ENCODE measurements at regions not wholly inside any gene's neighbourhood (a gene's known extent, or its start where the extent isn't known, plus 50 kb on each side); places are given as distances from the start of the nearest gene placed in this dataset.

GRCh38 chr4:111064342-111064993 lies 441.6 kb upstream of the PITX2 start:
- no peak for DNase-seq
- Histone ChIP-seq H3K27me3 (ENCODE audit: insufficient read depth, low read depth, severe bottlenecking) (peaks cover 28% of the 10 kb centered on the region), H3K4me3 (ENCODE audit: low read depth, low read length) (no peak overlapping the region), H3K27ac (no peak overlapping the region), H3K36me3 (no peaks in the 10 kb centered on the region), H3K9me3 (ENCODE audit: severe bottlenecking) (no peaks in the 10 kb centered on the region)
- no peak for TF ChIP-seq CTCF (IDR thresholded peaks at IDR 0.05; ENCODE audit: low read depth, low read length)

- Histone ChIP-seq H3K27me3 (ENCODE audit: insufficient read depth, low read depth, severe bottlenecking) (peaks cover 31% of the 10 kb centered on the region), H3K27ac (no peak overlapping the region), H3K4me3 (ENCODE audit: low read depth, low read length) (no peak overlapping the region), H3K9me3 (ENCODE audit: severe bottlenecking) (no peaks in the 10 kb centered on the region), H3K36me3 (no peaks in the 10 kb centered on the region)
- DNase-seq: no peak
- no peak for TF ChIP-seq CTCF (IDR thresholded peaks at IDR 0.05; ENCODE audit: low read depth, low read length)
These were observed 443.1 kb upstream of the PITX2 start for GRCh38 chr4:111066001-111066400.

- Histone ChIP-seq H3K4me3 (ENCODE audit: low read depth, low read length) (no peak overlapping the region), H3K9me3 (ENCODE audit: severe bottlenecking) (no peaks in the 10 kb centered on the region), H3K27me3 (ENCODE audit: insufficient read depth, low read depth, severe bottlenecking) (peaks cover 30% of the 10 kb centered on the region), H3K27ac (no peak overlapping the region), H3K36me3 (no peaks in the 10 kb centered on the region)
- no peak for TF ChIP-seq CTCF (IDR thresholded peaks at IDR 0.05; ENCODE audit: low read depth, low read length)
- no peak for DNase-seq
These were observed 443.6 kb upstream of the PITX2 start for GRCh38 chr4:111066447-111066846.

GRCh38 chr4:111066887-111067286 lies 444.0 kb upstream of the PITX2 start:
- TF ChIP-seq CTCF (IDR thresholded peaks at IDR 0.05; ENCODE audit: low read depth, low read length): no peak
- no peak overlapping the region for H3K4me3 ChIP-seq (ENCODE audit: low read depth, low read length)
- H3K27ac ChIP-seq: no peak overlapping the region
- H3K27me3 ChIP-seq (ENCODE audit: insufficient read depth, low read depth, severe bottlenecking): peaks cover 30% of the 10 kb centered on the region
- H3K36me3 ChIP-seq: no peaks in the 10 kb centered on the region
- DNase-seq: no peak
- H3K9me3 ChIP-seq (ENCODE audit: severe bottlenecking): no peaks in the 10 kb centered on the region

- TF ChIP-seq CTCF (IDR thresholded peaks at IDR 0.05; ENCODE audit: low read depth, low read length): no peak
- Histone ChIP-seq H3K9me3 (ENCODE audit: severe bottlenecking) (no peaks in the 10 kb centered on the region), H3K27me3 (ENCODE audit: insufficient read depth, low read depth, severe bottlenecking) (peaks cover 30% of the 10 kb centered on the region), H3K36me3 (no peaks in the 10 kb centered on the region), H3K4me3 (ENCODE audit: low read depth, low read length) (no peak overlapping the region), H3K27ac (no peak overlapping the region)
- DNase-seq: no peak
These were observed 446.0 kb upstream of the PITX2 start for GRCh38 chr4:111068883-111069282.

- Histone ChIP-seq H3K27ac (no peak overlapping the region), H3K4me3 (ENCODE audit: low read depth, low read length) (no peak overlapping the region), H3K9me3 (ENCODE audit: severe bottlenecking) (no peaks in the 10 kb centered on the region), H3K36me3 (no peaks in the 10 kb centered on the region), H3K27me3 (ENCODE audit: insufficient read depth, low read depth, severe bottlenecking) (peaks cover 25% of the 10 kb centered on the region)
- no peak for TF ChIP-seq CTCF (IDR thresholded peaks at IDR 0.05; ENCODE audit: low read depth, low read length)
- DNase-seq: no peak
These were observed 447.5 kb upstream of the PITX2 start for GRCh38 chr4:111070390-111070789.

Data from WERI-Rb-1 (cell line).